Activated T-cell treated with anti-CD3 and anti-CD28 coated beads for 48 hours (primary cell): ENCODE measurements at regions not wholly inside any gene's neighbourhood (a gene's known extent, or its start where the extent isn't known, plus 50 kb on each side); places are given as distances from the start of the nearest gene placed in this dataset.
"Not testable (repeated sequence)": the region's sequence is repeated elsewhere in the genome, so short reads cannot be mapped to it uniquely, and the experiment has no call there.

Experiments
- DNase-seq: peaks from one replicate; pipeline ENCODE4 v3.0.0-alpha.2; 2020; ENCODE audit warnings: low read depth

DNA sequence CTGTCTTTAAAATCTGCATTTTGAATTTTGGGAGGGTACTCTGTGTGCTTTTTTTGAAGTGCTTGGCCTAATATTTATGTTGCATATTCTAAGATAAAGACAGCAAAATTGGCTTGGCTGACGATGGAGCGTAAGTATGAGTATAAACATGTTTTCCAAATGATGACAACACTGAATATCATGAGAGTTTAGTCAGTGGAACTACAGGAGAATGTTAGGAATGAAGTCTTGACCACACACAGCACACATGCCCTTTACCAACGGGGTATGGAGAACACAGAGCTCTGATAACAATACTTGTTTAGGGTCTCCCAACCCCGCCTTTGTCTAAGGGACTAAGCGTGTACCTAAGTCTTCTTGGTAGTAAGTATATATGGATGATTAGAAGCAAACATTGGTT lies 253.9 kb upstream of the FZD8 start:
- DNase-seq, result no peak

- DNase-seq, result no peak
Observed at GRCh38 chr10:35895331-35895730, 253.2 kb upstream of the FZD8 start.

DNA sequence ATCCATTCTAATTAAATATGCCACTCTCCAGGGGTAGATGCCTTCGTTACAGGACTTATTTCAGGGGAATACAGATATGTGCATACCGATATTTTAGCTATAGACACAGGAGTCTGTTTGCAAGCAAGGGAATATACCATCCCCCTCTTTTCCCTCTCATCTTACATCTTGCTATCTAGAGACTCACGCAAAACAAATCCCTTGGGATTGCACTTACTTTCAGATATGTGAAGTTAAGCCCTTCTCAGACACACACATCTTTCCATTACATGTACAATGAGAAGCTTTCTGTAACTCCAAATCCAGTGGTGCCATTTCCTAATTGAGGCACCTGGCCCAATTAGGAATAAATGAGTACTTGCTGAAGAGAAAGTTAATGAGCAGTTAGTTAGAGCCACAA lies 250.4 kb upstream of the FZD8 start:
- DNase-seq, result no peak

DNA sequence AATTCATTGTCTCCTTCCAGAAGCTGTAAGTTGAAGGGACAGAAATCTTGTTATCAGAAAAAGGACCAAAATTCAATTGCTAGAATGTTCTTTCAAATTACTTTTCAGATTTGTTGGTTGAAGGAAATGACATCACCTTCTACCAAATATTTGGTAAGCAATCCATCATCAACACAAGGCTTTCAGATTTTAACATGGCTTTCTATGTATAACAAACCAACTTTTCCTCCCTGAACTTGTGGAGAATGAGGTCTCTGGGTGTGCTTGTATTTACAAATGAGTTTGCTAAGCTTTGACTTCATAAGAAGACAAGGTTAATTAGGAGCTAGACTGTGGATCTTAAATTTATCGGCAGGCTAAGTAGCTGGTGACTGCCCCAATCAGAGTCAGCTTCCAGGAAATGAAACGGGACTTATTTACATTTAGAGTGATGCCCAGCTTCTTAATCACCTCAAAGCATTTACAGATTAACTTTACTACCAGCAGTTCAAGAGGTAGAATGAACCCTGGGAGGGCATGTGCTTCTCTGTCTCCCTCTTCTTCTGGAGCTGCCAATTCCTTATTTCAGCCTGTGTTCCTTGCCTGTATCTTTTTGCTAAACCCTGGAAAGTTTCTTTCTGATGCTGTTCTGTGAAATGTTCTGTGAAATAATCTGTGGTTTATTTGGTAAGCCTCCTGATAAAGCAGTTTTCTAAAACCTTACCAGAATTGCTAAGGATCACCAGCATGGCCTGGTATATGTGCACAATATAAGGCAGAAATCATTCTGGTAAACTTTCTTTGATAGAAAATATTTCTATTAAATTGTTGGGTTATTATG lies 248.8 kb upstream of the FZD8 start:
- no peak for DNase-seq

DNA sequence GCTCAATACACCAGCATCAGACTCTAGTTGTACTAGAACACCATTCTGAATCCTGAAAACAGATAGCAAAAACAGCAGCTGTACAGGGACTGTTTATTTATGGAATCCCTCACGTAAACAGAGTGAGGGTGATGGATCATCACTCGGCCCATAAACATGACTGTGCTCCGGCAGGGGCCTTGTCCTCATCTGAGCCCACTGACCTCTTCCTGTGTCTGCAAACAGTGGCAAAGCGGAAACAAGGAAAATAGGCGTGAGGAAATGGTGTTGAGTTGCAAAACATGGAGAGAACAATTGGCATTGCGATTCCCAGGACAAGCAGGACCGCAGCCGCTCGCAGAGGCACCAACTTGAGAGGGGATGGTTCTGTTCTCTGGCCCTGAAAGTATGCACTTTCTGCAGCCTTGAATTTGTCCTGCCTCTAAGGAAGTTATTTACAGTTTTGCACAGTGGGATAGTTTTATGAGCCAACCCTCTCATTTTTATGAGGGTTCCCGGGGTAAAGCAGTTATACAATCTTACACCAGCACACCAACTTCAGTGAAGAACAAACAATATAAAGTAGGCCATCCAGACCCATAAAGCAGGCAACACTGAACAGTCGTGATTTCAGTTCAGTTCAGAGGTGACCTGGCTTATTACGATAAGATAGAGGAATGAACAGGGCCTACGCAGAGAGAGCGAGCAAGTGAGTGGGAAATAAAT lies 248.0 kb upstream of the FZD8 start:
- DNase-seq, result no peak

DNA sequence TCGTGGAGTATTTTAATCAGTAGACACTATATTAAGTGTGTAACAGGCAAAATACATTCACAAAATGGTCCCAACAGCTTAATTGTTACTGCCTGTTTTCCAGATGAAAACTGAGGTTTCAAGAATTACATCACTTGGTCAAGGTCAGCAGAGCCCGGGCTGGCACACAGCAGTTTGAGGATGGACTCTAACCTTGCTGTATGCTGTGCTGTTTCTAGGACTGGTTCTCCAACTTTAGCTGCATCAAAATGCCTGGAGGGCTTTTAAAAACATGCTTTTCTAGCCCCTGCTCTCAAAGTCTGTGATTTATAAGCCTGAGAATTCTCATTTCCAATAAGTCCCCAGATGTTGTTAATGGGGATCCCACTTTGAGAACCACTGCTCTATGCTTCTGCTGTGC lies 247.1 kb upstream of the FZD8 start:
- DNase-seq, result no peak

- DNase-seq, result no peak
Observed at GRCh38 chr10:35888400-35888799, 246.3 kb upstream of the FZD8 start.

GRCh38 chr10:35887685-35888084 lies 245.6 kb upstream of the FZD8 start:
- DNase-seq, result no peak

- no peak for DNase-seq
Observed at GRCh38 chr10:35885076-35885475, 243.0 kb upstream of the FZD8 start.

GRCh38 chr10:35884657-35885071 lies 242.6 kb upstream of the FZD8 start:
- no peak for DNase-seq

DNA sequence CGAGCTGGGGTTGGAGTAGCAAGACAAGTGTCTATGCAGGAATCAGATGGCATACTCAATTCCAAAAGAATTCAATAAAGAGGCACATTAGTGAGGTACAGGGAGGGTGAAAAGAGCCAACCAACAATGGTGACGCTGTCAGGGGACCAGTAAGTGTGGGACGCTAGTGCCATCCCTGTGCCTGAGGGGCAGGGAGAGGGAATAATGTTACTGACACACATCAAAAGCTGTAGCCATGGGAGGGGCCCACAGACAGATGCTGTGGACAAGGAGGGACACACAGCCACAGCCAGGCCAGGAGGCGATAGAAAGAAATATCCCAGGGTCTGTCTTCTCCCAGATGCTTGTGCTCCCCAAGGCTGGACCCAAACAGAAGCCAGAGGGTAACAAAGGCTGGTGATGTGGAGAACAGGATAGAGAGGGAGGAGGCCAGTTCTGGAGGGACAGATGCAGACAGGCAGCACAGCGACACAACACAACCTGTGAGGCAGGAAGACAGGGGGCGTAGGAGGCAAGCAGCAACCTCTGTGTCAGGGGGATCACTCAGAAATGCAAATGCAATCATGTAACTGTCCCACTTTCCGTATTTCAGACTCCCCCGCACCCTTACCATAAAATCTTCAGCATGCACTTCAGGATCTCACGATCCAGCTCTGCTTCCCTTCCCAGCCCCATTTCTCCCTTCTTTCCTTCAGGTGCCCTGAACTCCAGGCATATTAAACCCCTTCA lies 240.5 kb upstream of the FZD8 start:
- no peak for DNase-seq

DNA sequence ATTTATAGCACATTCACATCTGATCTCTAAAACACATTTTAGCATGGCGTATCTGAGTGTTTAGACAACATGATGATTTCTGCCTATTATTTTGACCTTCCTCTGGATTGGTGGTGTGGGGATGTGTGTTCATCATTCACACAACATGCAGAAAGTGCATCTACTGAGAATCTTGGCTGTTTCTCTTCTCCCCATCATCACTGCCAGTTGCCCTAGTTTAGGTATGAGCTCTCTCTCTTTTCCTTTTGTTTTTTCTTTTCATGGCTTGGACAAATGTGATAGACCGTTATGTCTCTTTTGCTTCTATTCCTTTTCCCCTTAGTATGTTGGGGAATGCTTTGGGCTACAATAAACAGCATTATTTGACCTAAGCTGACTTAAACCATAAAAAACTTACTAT lies 239.2 kb upstream of the FZD8 start:
- DNase-seq, result no peak

DNA sequence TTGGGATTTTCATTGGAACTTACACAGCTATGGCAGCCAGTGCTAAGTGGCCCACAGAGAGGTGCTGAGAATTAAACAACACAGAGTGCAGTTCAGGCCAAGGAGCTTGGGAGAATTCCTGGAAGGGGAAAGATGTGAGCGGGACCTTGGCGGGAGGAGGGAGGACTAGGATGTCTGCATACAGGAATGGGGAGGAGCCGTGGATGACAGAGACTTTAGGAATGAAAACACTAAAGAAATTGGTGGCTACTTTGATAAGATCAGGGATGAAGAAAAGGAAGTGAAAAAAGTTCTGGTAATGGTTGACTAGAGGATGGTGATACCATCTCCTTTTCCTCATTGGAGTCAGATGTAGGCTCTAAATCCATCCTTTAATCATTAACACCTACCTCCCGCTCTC lies 234.2 kb upstream of the FZD8 start:
- no peak for DNase-seq

DNA sequence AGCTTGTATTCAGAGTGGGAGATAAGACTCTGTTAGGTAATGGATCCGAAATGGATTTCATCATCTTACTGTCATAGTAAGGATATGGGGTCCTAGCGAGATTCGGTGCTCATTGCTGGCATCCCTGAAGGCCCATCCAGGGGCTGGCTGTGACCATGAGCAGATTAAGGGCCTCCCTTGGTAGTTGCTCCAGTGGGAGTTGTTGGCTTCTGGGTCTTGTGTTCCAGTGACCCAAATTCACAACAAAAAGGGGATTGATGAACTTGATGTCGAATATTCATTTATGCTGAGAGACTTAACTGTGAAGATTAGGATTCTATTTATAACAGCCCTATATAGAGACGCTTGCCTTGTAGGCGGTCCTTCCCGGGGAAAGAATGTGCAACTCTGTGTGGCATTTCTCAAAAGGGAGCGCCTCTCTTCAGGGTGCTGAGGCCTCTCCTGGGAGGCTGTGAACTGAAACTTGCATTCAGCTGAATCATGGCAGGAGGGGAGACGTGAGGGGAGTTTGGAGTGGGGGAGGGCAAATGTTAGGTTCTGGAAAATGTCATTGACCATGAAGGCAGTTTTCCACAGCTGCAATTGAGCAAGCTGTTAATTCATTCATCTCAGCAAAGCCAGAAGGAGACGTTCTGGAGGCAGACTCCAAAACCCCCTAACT lies 233.1 kb upstream of the FZD8 start:
- DNase-seq, result no peak

- DNase-seq, result no peak
Observed at GRCh38 chr10:35874311-35875015, 232.4 kb upstream of the FZD8 start.

- no peak for DNase-seq
Observed at GRCh38 chr10:35872671-35873070, 230.6 kb upstream of the FZD8 start.

DNA sequence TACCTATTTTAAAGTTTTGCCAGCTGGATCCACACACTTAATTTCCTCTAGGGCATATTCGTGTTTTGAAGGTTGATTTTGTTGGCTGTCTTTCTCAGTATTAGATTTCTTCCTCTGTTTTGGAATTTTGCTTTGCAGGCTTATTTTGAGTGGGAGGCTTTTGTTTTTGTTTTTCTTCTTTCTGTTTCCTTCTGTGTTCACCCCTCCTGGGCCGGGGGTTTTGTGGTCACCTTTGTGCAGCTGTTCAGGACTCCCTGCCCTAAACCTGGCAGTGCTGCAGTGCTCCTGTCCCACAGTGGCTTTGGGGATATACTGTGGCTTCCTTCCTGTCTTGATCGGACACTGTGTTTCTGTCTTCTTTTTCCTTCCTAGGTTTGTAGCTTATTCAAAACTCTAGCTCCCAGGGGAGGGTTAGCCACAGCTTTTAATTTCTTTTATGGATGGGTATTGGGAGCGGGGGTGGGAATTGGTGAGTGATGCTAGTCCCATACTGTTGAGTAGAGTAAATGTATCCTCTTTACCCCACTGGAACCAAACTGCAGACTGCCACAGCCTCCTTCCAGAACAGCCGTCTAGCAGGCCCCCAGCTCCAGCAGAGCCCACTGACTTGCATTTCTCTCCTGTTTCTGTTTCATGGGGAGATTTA lies 228.7 kb upstream of the FZD8 start:
- DNase-seq, result no peak

- not testable (repeated sequence) for DNase-seq
Observed at GRCh38 chr10:35858676-35859283, 216.7 kb upstream of the FZD8 start.

- DNase-seq, result no peak
Observed at GRCh38 chr10:35857860-35858259, 215.8 kb upstream of the FZD8 start.

DNA sequence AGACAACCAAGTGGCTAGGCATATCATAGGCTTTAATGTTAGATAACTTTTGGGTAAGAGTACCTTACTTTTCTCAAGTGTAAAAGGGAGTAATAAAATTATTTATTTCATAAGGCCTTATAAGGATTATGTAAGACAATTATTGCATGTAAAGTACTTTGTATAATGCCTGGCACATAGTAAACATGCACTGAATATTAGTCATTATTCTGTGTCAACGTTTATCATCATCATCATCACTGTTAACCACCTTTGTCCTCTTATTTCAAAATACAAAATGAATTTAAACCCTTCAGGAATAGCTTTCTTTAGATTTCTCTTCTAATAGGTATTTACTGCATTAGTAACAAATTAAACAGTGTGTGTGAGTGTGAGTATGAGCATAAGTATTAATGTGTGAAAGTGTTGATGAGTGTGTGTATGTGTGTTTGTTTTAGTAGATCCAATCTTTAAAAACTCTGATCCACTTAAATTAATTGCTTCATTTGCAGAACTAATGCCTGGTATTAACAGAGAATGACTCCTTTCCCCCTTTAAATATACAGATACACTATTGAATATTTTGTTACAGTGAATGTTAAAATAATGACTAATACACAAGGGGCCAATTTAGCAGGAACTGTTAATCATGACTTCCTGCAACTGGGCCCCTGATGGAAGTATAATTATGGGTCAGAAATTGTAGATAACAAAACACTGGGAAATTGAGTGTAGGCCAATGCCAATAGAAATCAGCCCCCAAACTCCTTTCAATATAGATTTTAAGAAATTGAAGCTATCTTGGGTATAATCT lies 213.3 kb upstream of the FZD8 start:
- no peak for DNase-seq
